Thoracic aorta (tissue), 2 donors: ENCODE measurements at regions not wholly inside any gene's neighbourhood (a gene's known extent, or its start where the extent isn't known, plus 50 kb on each side); places are given as distances from the start of the nearest gene placed in this dataset.

Experiments used
- ATAC-seq: fragments of 150-250 bp; one replicate; pipeline ENCODE4 v1.8.0; 2017; ENCODE audit warnings: low read depth; ENCODE audit not compliant: insufficient number of reproducible peaks, low FRiP score
- DNase-seq: peaks from one replicate; pipeline ENCODE4 v3.0.0-alpha.2; 2020; ENCODE audit warnings: low spot score
- H3K27ac ChIP-seq, 2 donors: fragments of 200-600 bp; sonication (generic); 1 replicate in 1 of 2; 2 replicates in 1 of 2; pipeline ENCODE4 v1.5.1; 2016; ENCODE audit warnings: mild to moderate bottlenecking in 2 of 2, moderate library complexity in 2 of 2
- H3K27me3 ChIP-seq: fragments of 200-600 bp; sonication (generic); replicated peaks from 2 replicates; pipeline ENCODE4 v1.6.0; 2016; ENCODE audit warnings: mild to moderate bottlenecking; ENCODE audit not compliant: insufficient read depth
- H3K36me3 ChIP-seq: fragments of 200-600 bp; sonication (generic); one replicate; pipeline ENCODE4 v1.5.1; 2016
- H3K4me1 ChIP-seq, 2 donors: fragments of 200-600 bp; sonication (generic); 1 replicate in 1 of 2; 2 replicates in 1 of 2; pipeline versions ENCODE4 v1.5.1 to v1.6.0; 2016; ENCODE audit warnings: low read depth in 2 of 2, mild to moderate bottlenecking in 1 of 2; ENCODE audit not compliant: control insufficient read depth in 1 of 2
- H3K4me3 ChIP-seq: fragments of 200-600 bp; sonication (generic); 2 replicates; pipeline ENCODE4 v1.5.1; 2016; ENCODE audit warnings: mild to moderate bottlenecking
- H3K9me3 ChIP-seq: fragments of 200-600 bp; sonication (generic); 2 replicates; pipeline ENCODE4 v1.5.1; 2016
- CTCF ChIP-seq: fragments of 200-600 bp; sonication (generic); IDR thresholded peaks from one replicate; pipeline ENCODE4 v1.5.1; 2019; ENCODE audit warnings: antibody characterized with exemption

DNA sequence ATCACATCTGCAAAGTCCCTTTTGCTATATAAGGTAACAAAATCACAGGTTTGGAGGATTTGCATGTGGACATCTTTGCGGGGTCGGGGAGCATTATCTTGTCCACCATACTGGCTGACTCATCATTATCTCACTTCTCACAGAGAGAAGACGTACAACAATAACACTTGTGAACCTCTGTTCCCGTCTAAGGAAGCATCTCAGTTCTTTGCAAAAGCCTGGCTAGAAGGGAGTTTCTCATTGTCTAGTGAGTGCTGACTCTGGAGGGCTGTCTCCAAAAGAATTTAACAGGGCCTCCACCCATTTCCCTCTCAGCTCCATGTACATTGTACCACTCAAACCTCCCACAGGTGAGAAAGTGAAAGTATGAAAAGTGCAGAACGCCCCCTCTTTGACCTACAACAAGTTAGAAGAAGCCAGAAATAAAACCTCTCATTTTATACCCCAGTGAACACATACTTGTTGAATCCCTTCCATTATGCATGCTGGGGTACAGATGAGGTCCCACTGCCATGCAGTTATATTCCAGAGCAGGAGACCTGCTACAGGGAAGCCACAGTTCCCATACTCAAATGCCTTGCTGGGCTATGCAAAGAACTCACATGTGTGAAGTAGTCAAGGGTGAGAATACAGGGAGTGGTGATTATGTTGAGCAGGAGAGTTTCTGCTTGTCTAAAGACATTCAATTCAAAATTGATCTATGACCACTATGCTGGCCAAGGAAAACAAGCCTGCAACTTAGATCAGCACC, 121.7 kb upstream of the PRDX6 start:
- H3K4me3 ChIP-seq: no peak overlapping the region
- H3K27me3 ChIP-seq: no peaks in the 10 kb centered on the region
- no peak for ATAC-seq
- H3K9me3 ChIP-seq: peaks cover 5% of the 10 kb centered on the region
- no peak for DNase-seq
- no peak for TF ChIP-seq CTCF
- H3K36me3 ChIP-seq: no peaks in the 10 kb centered on the region
- no peaks in the 10 kb centered on the region for H3K4me1 ChIP-seq
- no peak overlapping the region for H3K27ac ChIP-seq

DNA sequence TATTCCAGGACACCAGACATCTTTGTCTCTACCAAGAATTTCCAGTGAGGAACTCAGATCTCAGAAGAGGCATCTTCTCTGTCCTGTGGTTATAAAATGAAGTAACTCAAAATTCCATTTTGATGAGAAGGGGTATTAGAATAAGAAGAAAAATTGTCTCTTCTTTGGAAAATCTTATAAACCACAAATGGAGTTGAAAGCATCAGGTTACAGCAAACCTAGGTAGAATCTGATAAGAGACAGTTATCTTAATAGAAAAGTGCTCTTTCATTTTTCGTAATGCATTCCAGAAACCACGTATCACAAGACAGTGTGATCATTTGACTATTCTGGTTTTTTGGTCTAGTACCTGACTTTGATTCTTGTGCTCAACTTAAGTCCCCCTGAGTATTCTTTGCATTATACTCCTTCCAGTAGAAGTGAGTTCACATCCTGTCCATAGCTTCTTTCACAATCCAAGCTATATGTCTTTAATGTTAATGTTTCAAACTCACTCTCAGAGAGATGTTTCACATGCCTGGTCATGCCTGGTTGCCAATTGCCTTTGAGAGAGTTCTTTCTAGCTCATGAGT, 120.9 kb upstream of the PRDX6 start:
- Histone ChIP-seq H3K36me3 (no peaks in the 10 kb centered on the region), H3K4me3 (no peak overlapping the region), H3K27me3 (no peaks in the 10 kb centered on the region), H3K9me3 (peaks cover 5% of the 10 kb centered on the region), H3K4me1 (no peaks in the 10 kb centered on the region), H3K27ac (no peak overlapping the region)
- no peak for TF ChIP-seq CTCF
- ATAC-seq (no peak), DNase-seq (no peak)

GRCh38 chr1:173360487-173361063, 116.6 kb upstream of the PRDX6 start:
- ATAC-seq (no peak), DNase-seq (no peak)
- no peak for TF ChIP-seq CTCF
- Histone ChIP-seq H3K4me1 (no peaks in the 10 kb centered on the region), H3K27me3 (no peaks in the 10 kb centered on the region), H3K36me3 (no peaks in the 10 kb centered on the region), H3K9me3 (no peaks in the 10 kb centered on the region), H3K27ac (no peak overlapping the region), H3K4me3 (no peak overlapping the region)

GRCh38 chr1:173362543-173362942, 114.6 kb upstream of the PRDX6 start:
- Histone ChIP-seq H3K9me3 (no peaks in the 10 kb centered on the region), H3K4me1 (no peaks in the 10 kb centered on the region), H3K27me3 (no peaks in the 10 kb centered on the region), H3K4me3 (no peak overlapping the region), H3K27ac (no peak overlapping the region), H3K36me3 (no peaks in the 10 kb centered on the region)
- ATAC-seq (no peak), DNase-seq (no peak)
- no peak for TF ChIP-seq CTCF

DNA sequence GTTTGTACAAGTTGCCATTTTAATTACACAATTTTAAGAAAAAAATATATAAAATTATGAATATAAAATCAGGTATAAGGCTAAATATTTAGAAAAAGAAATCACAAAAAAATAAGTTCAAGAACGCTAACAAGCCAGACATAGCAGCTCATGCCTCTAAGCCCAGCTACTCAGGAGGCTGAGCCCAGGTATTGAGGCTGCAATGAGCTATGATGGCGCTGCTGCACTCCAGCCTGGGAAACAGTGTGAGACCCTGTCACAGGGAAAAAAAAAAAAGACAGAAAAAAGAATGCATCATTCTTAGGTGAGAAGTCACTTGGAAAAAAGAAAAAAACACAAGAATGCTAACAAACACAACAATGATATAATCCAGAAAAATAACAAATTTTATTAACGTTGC, 112.3 kb upstream of the PRDX6 start:
- Histone ChIP-seq H3K27ac (no peak overlapping the region), H3K9me3 (no peaks in the 10 kb centered on the region), H3K27me3 (no peaks in the 10 kb centered on the region), H3K4me1 (no peaks in the 10 kb centered on the region), H3K36me3 (no peaks in the 10 kb centered on the region), H3K4me3 (no peak overlapping the region)
- TF ChIP-seq CTCF: no peak
- DNase-seq: no peak
- no peak for ATAC-seq
